HUES48 (cell line): ENCODE measurements at regions not wholly inside any gene's neighbourhood (a gene's known extent, or its start where the extent isn't known, plus 50 kb on each side); places are given as distances from the start of the nearest gene placed in this dataset.

Experiments
- H3K27ac ChIP-seq: one replicate; pipeline ENCODE4 v1.7.0; 2013; ENCODE audit warnings: low read depth, low read length, inconsistent platforms
- H3K27me3 ChIP-seq: 2 replicates; pipeline ENCODE4 v1.6.1; 2013; ENCODE audit warnings: mild to moderate bottlenecking, low read length; ENCODE audit not compliant: control insufficient read depth, insufficient read depth
- H3K36me3 ChIP-seq: 2 replicates; pipeline ENCODE4 v1.6.1; 2013; ENCODE audit warnings: low read length; ENCODE audit not compliant: control insufficient read depth, insufficient read depth
- H3K4me1 ChIP-seq: 2 replicates; pipeline ENCODE4 v1.6.1; 2013; ENCODE audit warnings: mild to moderate bottlenecking, low read length; ENCODE audit not compliant: control insufficient read depth, insufficient read depth
- H3K4me3 ChIP-seq: 2 replicates; pipeline ENCODE4 v1.5.1; 2013; ENCODE audit warnings: mild to moderate bottlenecking, low read depth, low read length
- H3K9ac ChIP-seq: 2 replicates; pipeline ENCODE4 v1.6.1; 2013; ENCODE audit warnings: mild to moderate bottlenecking, low read depth, low read length, moderate library complexity
- H3K9me3 ChIP-seq: 2 replicates; pipeline ENCODE4 v1.6.1; 2013; ENCODE audit warnings: low read length; ENCODE audit not compliant: control insufficient read depth, insufficient read depth

DNA sequence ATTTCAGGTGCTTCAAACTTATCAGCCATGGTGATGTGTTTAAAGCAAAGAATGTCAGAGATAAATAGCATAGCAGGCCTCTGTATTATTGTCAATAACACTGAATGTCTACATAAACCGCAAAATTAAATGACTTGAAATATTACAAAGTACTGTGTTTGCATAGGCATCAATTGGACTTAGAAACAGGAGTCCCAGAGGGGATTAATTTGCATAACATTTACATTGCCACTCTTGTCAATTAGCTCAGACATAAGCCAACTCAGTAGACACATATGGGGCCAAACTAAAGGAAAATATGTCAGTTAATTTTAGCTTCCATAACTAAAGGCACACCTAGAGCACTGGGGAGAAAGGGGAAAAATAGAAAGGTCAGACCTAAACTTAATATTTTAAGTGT, 814.5 kb upstream of the NEGR1 start:
- H3K9ac ChIP-seq = no peak overlapping the region
- no peaks in the 10 kb centered on the region for H3K27me3 ChIP-seq
- no peaks in the 10 kb centered on the region for H3K36me3 ChIP-seq
- H3K27ac ChIP-seq = no peak overlapping the region
- peaks cover 15% of the 10 kb centered on the region; the same call in 1 of the 2 replicates for H3K4me1 ChIP-seq
- H3K4me3 ChIP-seq = no peak overlapping the region
- no peaks in the 10 kb centered on the region for H3K9me3 ChIP-seq

- peaks cover 4% of the 10 kb centered on the region; the same call in 1 of the 2 replicates for H3K4me1 ChIP-seq
- no peaks in the 10 kb centered on the region for H3K36me3 ChIP-seq
- H3K9me3 ChIP-seq = no peaks in the 10 kb centered on the region
- H3K4me3 ChIP-seq = no peak overlapping the region
- H3K27me3 ChIP-seq = no peaks in the 10 kb centered on the region
- H3K27ac ChIP-seq = no peak overlapping the region
- H3K9ac ChIP-seq = no peak overlapping the region
These were observed 810.0 kb upstream of the NEGR1 start for GRCh38 chr1:73092383-73092782.

DNA sequence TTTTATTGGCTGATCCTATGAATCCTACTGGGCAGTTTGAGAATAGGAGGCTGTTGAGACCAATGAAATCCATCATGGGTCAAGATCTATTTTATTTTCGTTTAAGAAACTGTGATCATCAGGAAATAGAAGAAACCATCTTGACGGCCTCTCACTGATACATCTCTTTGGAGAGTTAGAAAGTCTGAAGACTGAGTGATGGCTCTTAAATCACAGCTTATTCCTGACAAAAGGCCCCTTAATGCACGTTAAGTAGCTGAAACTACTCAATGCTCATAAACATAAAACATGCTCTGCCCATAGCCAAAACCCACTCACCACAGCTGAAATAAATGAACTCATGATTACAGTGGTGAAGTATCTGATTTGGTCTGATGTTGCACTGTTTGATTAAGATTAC, 784.5 kb upstream of the NEGR1 start:
- Histone ChIP-seq H3K27ac (no peak overlapping the region), H3K9me3 (peaks cover 19% of the 10 kb centered on the region), H3K36me3 (no peaks in the 10 kb centered on the region), H3K4me1 (peaks cover 29% of the 10 kb centered on the region), H3K27me3 (no peaks in the 10 kb centered on the region), H3K9ac (no peak overlapping the region), H3K4me3 (no peak overlapping the region)

DNA sequence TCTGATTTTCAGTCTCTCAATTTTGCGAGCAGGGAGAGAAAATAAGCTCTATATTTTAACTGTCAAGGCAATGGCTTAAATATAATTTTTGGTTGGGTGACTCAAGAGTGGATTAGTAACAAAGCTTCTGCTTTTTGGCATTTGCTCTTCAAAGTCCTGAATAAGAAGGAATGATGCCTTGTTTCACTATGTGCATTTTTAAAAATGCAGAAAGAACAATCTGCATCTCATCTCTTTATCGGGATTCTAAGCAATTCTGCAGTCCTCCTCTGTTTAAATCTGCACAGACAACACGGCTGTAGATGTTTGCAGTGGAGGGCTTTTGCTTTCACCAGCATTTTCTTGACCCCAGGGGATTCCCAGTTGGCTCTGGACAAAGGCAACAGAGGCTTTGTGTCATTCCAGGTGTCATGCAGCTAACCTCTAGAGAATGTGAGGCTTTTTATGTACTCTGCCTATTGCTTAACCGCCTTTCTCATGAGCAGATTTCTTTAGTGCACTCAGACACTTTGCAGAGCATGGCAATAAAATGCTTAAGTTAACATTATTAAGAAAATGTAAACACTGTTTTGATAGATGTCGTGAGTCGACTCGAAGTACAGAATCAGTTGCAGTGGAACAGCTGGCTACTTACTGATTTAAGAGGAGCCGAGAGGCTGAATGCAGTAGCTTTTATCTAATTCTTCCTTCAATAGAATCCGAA, 783.2 kb upstream of the NEGR1 start:
- H3K27ac ChIP-seq = peak overlapping the region; percentile 79

GRCh38 chr1:73056826-73057225, 774.5 kb upstream of the NEGR1 start:
- Histone ChIP-seq H3K27ac (no peak overlapping the region), H3K36me3 (no peaks in the 10 kb centered on the region), H3K9me3 (peaks cover 11% of the 10 kb centered on the region), H3K4me1 (no peaks in the 10 kb centered on the region), H3K4me3 (no peak overlapping the region), H3K9ac (no peak overlapping the region), H3K27me3 (no peaks in the 10 kb centered on the region)

More for the DNA sequence above, 783.2 kb upstream of the NEGR1 start:
- Histone ChIP-seq H3K9me3 (peaks cover 26% of the 10 kb centered on the region), H3K36me3 (no peaks in the 10 kb centered on the region), H3K4me1 (peaks cover 29% of the 10 kb centered on the region), H3K27me3 (no peaks in the 10 kb centered on the region), H3K4me3 (no peak overlapping the region), H3K9ac (no peak overlapping the region)

DNA sequence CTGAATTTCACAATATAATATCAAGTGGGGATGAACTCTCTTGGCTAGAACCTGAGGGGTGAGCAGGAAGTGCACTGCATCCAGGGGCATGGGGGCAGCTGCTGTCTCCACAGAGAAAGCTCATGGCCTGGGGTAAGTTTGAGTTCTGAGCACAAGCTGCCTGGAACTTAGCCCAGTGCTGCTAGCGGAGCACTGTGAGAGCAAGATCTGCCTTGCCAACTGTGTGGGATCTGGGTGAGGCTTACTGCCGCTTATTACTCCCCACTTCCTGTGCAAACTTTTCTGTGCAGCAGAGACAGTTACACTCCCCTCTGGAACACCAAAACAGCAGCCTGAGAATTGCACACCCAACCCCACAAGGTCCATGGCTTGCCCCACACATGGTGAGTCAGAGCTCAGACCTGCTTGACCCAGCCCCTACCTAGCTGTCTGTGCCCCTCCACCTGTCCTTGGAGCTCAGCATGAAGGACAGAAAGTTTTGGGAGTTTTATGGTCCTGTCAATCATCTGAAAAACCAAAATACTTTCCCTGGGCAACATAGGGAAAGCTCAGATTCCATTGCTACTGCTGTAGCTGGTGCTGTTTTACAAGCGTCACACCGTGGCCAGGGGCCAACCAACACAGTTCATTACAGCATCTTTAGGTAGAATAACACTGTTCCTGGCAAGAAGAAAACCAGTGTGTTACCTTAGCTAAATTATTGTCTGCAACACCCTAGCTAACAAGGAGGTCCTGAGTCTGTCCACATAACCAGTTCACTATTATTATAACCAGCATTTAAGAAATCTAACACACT, 762.1 kb upstream of the NEGR1 start:
- no peak overlapping the region for H3K9ac ChIP-seq
- no peak overlapping the region for H3K4me3 ChIP-seq
- peaks cover 19% of the 10 kb centered on the region; the same call in 1 of the 2 replicates for H3K4me1 ChIP-seq
- H3K27me3 ChIP-seq = no peaks in the 10 kb centered on the region
- H3K9me3 ChIP-seq = no peaks in the 10 kb centered on the region
- no peak overlapping the region for H3K27ac ChIP-seq
- no peaks in the 10 kb centered on the region for H3K36me3 ChIP-seq

- H3K4me3 ChIP-seq = no peak overlapping the region
- H3K9me3 ChIP-seq = no peaks in the 10 kb centered on the region
- no peak overlapping the region for H3K27ac ChIP-seq
- H3K4me1 ChIP-seq = peaks cover 23% of the 10 kb centered on the region
- no peaks in the 10 kb centered on the region for H3K36me3 ChIP-seq
- H3K27me3 ChIP-seq = no peaks in the 10 kb centered on the region
- no peak overlapping the region for H3K9ac ChIP-seq
These were observed 760.1 kb upstream of the NEGR1 start for GRCh38 chr1:73042403-73042802.

GRCh38 chr1:73040811-73041210, 758.5 kb upstream of the NEGR1 start:
- H3K9me3 ChIP-seq = no peaks in the 10 kb centered on the region
- no peaks in the 10 kb centered on the region for H3K36me3 ChIP-seq
- H3K4me3 ChIP-seq = no peak overlapping the region
- H3K4me1 ChIP-seq = peaks cover 23% of the 10 kb centered on the region
- no peak overlapping the region for H3K27ac ChIP-seq
- no peak overlapping the region for H3K9ac ChIP-seq
- no peaks in the 10 kb centered on the region for H3K27me3 ChIP-seq

DNA sequence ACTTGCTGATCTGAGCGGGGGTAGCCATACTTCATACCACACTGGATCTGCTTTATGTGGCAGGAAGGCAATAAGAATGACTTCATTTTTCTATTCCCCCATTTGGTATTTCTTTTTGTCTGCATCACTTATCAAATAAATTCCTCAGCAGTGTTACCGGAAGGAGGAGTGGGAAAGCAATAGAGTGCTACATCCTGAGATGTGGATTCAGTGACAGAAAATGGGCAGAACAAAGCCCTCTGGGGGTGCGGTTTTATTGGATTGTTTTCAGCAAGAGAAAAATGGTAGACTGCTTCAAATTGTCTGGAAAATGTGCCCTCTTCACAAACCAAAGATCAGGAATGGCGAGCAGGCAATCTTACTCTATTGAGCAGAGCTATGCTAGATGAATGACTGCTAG, 751.9 kb upstream of the NEGR1 start:
- H3K9ac ChIP-seq = peak overlapping the region; percentile 30; the same call in 1 of the 2 replicates
- no peaks in the 10 kb centered on the region for H3K9me3 ChIP-seq
- H3K36me3 ChIP-seq = no peaks in the 10 kb centered on the region
- peaks cover 34% of the 10 kb centered on the region for H3K4me1 ChIP-seq
- no peaks in the 10 kb centered on the region for H3K27me3 ChIP-seq
- H3K27ac ChIP-seq = peak overlapping the region; percentile 63
- H3K4me3 ChIP-seq = no peak overlapping the region

DNA sequence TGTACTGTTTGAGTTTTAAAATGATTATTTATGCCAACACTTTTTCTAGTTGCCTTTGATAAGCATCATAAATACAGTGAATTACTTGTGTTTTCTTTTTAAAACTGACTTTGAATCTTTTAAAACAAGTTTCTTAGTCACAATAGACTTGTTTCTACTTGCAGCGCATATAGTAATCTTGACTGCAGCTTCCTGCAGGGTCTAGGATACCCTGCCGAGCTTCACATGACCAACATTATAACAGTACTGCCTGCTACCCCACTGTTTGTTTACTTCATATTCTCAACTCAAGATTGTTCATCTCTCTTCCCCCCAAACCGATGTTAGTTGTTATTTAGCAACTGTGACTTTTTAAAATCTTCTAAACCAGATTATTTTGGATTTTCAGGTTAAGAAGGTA, 751.3 kb upstream of the NEGR1 start:
- Histone ChIP-seq H3K9ac (peak overlapping the region; percentile 25; the same call in 1 of the 2 replicates), H3K36me3 (no peaks in the 10 kb centered on the region), H3K4me1 (peaks cover 34% of the 10 kb centered on the region), H3K4me3 (peak overlapping the region; percentile 28; the same call in 1 of the 2 replicates), H3K27me3 (no peaks in the 10 kb centered on the region), H3K9me3 (no peaks in the 10 kb centered on the region), H3K27ac (peak overlapping the region; percentile 63)

DNA sequence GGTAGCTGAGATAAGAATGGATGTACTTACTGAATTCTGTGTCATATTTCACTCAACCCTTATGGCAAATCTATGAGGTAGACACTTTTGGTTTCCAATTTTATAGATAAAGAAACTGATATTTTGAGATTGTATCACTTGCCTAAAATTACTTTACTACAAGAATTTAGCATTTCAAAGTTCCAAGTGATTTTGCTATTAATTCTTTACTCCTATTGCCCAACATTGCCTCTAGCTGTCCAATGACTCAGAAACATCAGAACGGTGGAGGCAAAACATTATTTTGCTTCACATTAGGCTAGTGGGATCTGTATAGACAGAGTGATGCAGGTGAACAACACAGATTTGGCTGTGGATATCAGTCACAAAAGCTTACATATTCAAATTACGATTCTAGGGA, 747.2 kb upstream of the NEGR1 start:
- no peak overlapping the region for H3K4me3 ChIP-seq
- peaks cover 24% of the 10 kb centered on the region for H3K4me1 ChIP-seq
- H3K27ac ChIP-seq = no peak overlapping the region
- no peak overlapping the region for H3K9ac ChIP-seq
- no peaks in the 10 kb centered on the region for H3K36me3 ChIP-seq
- no peaks in the 10 kb centered on the region for H3K27me3 ChIP-seq
- H3K9me3 ChIP-seq = no peaks in the 10 kb centered on the region
